GM12878 (cell line): ENCODE measurements at regions not wholly inside any gene's neighbourhood (a gene's known extent, or its start where the extent isn't known, plus 50 kb on each side); places are given as distances from the start of the nearest gene placed in this dataset.

Experiments
- ATAC-seq: fragments of 200-7000 bp; cut with Tn5 transposase; 3 replicates; pipeline ENCODE4 v1.9.1; 2020; ENCODE audit warnings: mild to moderate bottlenecking, moderate library complexity
- BruUV-seq: library from RNA; stranded (reverse); fragments of 400-500 nt; replicated peaks from 2 replicates; lab custom pipeline; 2021; lab: Mats Ljungman, UMichigan
- CTCF ChIA-PET: fragments of 300-600 bp; sonication (Branson Sonifier 250); formaldehyde crosslinking; extraction: SDS; loops from one replicate; lab custom pipeline; 2021; ENCODE audit warnings: inconsistent platforms; lab: Yijun Ruan, JAX
- POLR2A ChIA-PET: fragments of 350-600 bp; formaldehyde crosslinking; extraction: SDS; loops from one replicate; lab custom pipeline; 2021; ENCODE audit warnings: inconsistent platforms; lab: Charles Lee
- RAD21 ChIA-PET: fragments of 300-600 bp; sonication (Branson Sonifier 250); formaldehyde crosslinking; loops from one replicate; lab custom pipeline; 2023; ENCODE audit warnings: antibody characterized with exemption; ENCODE audit not compliant: unreplicated experiment; lab: Charles Lee
- SMC1A ChIA-PET: fragments of 300-600 bp; sonication (Branson Sonifier 250); formaldehyde crosslinking; loops from one replicate; lab custom pipeline; 2023; ENCODE audit not compliant: unreplicated experiment, uncharacterized antibody; lab: Charles Lee
- DNase-seq: peaks from one replicate; pipeline ENCODE4 v3.0.0-alpha.2; 2011; ENCODE audit warnings: low read depth, low spot score
- FAIRE-seq: peaks from 3 replicates; lab custom pipeline; 2011; peaks lifted over from hg19 to GRCh38; lab: Jason Lieb, UNC
- H2AFZ ChIP-seq: 2 replicates; pipeline ENCODE4 v1.6.0; 2011; ENCODE audit warnings: low read depth, low read length, control low read depth; ENCODE audit not compliant: control insufficient read depth
- H3K27ac ChIP-seq: 2 replicates; pipeline ENCODE4 v1.5.1; 2011; ENCODE audit warnings: control low read depth; ENCODE audit not compliant: control insufficient read depth, insufficient read depth
- H3K27me3 ChIP-seq, 2 experiments: replicated peaks in 1 of 2; 2 replicates each; pipeline versions ENCODE4 v1.6.0 to v1.6.1; 2011; ENCODE audit warnings: low read length in 1 of 2; ENCODE audit not compliant: control insufficient read depth in 2 of 2, insufficient read depth in 2 of 2
- H3K36me3 ChIP-seq, 2 experiments: 2 replicates each; pipeline ENCODE4 v1.5.1; 2011; ENCODE audit warnings: low read length in 1 of 2; ENCODE audit not compliant: control insufficient read depth in 2 of 2, insufficient read depth in 2 of 2
- H3K4me1 ChIP-seq: 2 replicates; pipeline ENCODE4 v1.6.1; 2011; ENCODE audit warnings: mild to moderate bottlenecking, low read length, moderate library complexity, mixed read lengths; ENCODE audit not compliant: control insufficient read depth, insufficient read depth
- H3K4me2 ChIP-seq: 2 replicates; pipeline ENCODE4 v1.6.0; 2011; ENCODE audit warnings: control low read depth; ENCODE audit not compliant: control insufficient read depth, insufficient read depth
- H3K4me3 ChIP-seq: fragments of 200-600 bp; sonication (generic); 2 replicates; pipeline ENCODE4 v1.5.1; 2016
- H3K79me2 ChIP-seq: 2 replicates; pipeline ENCODE4 v1.6.0; 2011; ENCODE audit warnings: low read length; ENCODE audit not compliant: control insufficient read depth, insufficient read depth
- H3K9ac ChIP-seq: 2 replicates; pipeline ENCODE4 v1.8.0; 2011; ENCODE audit warnings: low read length, control low read depth, mixed read lengths; ENCODE audit not compliant: control insufficient read depth, insufficient read depth
- H3K9me3 ChIP-seq: replicated peaks from 3 replicates; pipeline ENCODE4 v1.5.1; 2011; ENCODE audit warnings: mild to moderate bottlenecking, low read length; ENCODE audit not compliant: control insufficient read depth, insufficient read depth
- H4K20me1 ChIP-seq: 2 replicates; pipeline ENCODE4 v1.6.0; 2011; ENCODE audit not compliant: control insufficient read depth, insufficient read depth
- ATF2 ChIP-seq: IDR thresholded peaks from 2 replicates; pipeline ENCODE4 v1.6.1; 2012; ENCODE audit warnings: low read length, inconsistent platforms
- CTCF ChIP-seq, 3 experiments: IDR thresholded peaks in 2 of 3; conservative IDR thresholded peaks in 1 of 3; 2 replicates each; pipeline ENCODE4 v1.5.1; 2011; ENCODE audit warnings: low read depth in 3 of 3, low read length in 3 of 3, mild to moderate bottlenecking in 3 of 3, control low read depth in 2 of 3, moderate library complexity in 2 of 3, inconsistent platforms in 1 of 3, mixed read lengths in 1 of 3; ENCODE audit not compliant: control insufficient read depth in 2 of 3, insufficient read depth in 1 of 3; ENCODE audit errors: extremely low read depth in 1 of 3
- HSF1 ChIP-seq: fragments of 150-350 bp; IDR thresholded peaks from 2 replicates; pipeline ENCODE4 v1.6.1; 2014; ENCODE audit warnings: mild to moderate bottlenecking, low read depth, low read length
- IKZF2 ChIP-seq, 2 experiments: fragments of 450-650 bp; IDR thresholded peaks; 2 replicates each; pipeline ENCODE4 v1.6.1; 2017; ENCODE audit warnings: mild to moderate bottlenecking in 2 of 2, moderate library complexity in 2 of 2
- KDM1A ChIP-seq: fragments of 200-600 bp; sonication (generic); IDR thresholded peaks from 2 replicates; pipeline ENCODE4 v1.6.1; 2016; ENCODE audit warnings: borderline replicate concordance
- MEF2B ChIP-seq: fragments of 450-650 bp; IDR thresholded peaks from 2 replicates; pipeline ENCODE4 v1.6.1; 2018; ENCODE audit warnings: mild to moderate bottlenecking, moderate library complexity; ENCODE audit not compliant: partially characterized antibody, poor library complexity, severe bottlenecking
- MXI1 ChIP-seq: fragments of 150-350 bp; IDR thresholded peaks from 2 replicates; pipeline ENCODE4 v1.6.1; 2011; ENCODE audit warnings: low read depth, mild to moderate bottlenecking, inconsistent platforms, low read length, improper control_type of control experiment
- NKRF ChIP-seq: fragments of 450-650 bp; conservative IDR thresholded peaks from 2 replicates; pipeline ENCODE4 v1.6.1; 2017; ENCODE audit warnings: mild to moderate bottlenecking, moderate library complexity
- RCOR1 ChIP-seq: conservative IDR thresholded peaks from 2 replicates; pipeline ENCODE4 v1.6.1; 2012; ENCODE audit warnings: low read depth, low read length, improper control_type of control experiment
- SIX5 ChIP-seq: IDR thresholded peaks from 2 replicates; pipeline ENCODE4 v1.6.1; 2011; ENCODE audit warnings: mild to moderate bottlenecking, low read depth, low read length, moderate library complexity; ENCODE audit not compliant: severe bottlenecking
- SREBF1 ChIP-seq: IDR thresholded peaks from 2 replicates; pipeline ENCODE4 v1.6.1; 2012; ENCODE audit warnings: mild to moderate bottlenecking, low read length
- TAF1 ChIP-seq: IDR thresholded peaks from 2 replicates; pipeline ENCODE4 v1.6.1; 2011; ENCODE audit warnings: mild to moderate bottlenecking, low read depth, low read length, borderline replicate concordance
- ZBTB4 ChIP-seq: fragments of 450-650 bp; formaldehyde crosslinking; IDR thresholded peaks from 2 replicates; pipeline ENCODE4 v1.4.0; 2022; ENCODE audit warnings: mild to moderate bottlenecking, moderate library complexity
- ZNF622 ChIP-seq: fragments of 450-650 bp; IDR thresholded peaks from 2 replicates; pipeline ENCODE4 v1.6.1; 2017; ENCODE audit warnings: mild to moderate bottlenecking, inconsistent platforms
- ZZZ3 ChIP-seq: IDR thresholded peaks from 2 replicates; pipeline ENCODE4 v1.6.1; 2011; ENCODE audit warnings: low read depth; ENCODE audit not compliant: control insufficient read depth, insufficient read length
- WGBS: methylation state at CpG from one replicate; pipeline ENCODE4 v1.1.6; 2016; ENCODE audit warnings: low lambda C conversion rate; ENCODE audit not compliant: insufficient replicate concordance, insufficient coverage; ENCODE audit errors: missing lambda C conversion rate; 5-methylcytosine and 5-hydroxymethylcytosine counted together
- in situ Hi-C: fragments of 300-500 bp; cut with MboI; formaldehyde crosslinking; loops from 9 replicates; pipeline ENCODE4 v1.14.3; 2018; ENCODE audit warnings: mixed read lengths
- intact Hi-C: fragments of 100-400 bp; cut with micrococcal nuclease; formaldehyde crosslinking; loops from one replicate; pipeline ENCODE4 v1.14.2; 2022; ENCODE audit not compliant: unreplicated experiment

- intact Hi-C loops: no loop called here
- in situ Hi-C loops: no loop called here
- Histone ChIP-seq H3K4me2 (no peak overlapping the region), H3K4me3 (no peak overlapping the region), H3K27ac (no peak overlapping the region), H3K9me3 (peaks cover 8% of the 10 kb centered on the region; the same call in 2 of the 3 replicates), H3K27me3 (no peaks in the 10 kb centered on the region; a peak in 1 of 4 replicates), H2AFZ (no peak overlapping the region), H3K9ac (no peak overlapping the region), H3K4me1 (peaks cover 3% of the 10 kb centered on the region; the same call in 1 of the 2 replicates), H3K36me3 (no peaks in the 10 kb centered on the region), H3K79me2 (no peaks in the 10 kb centered on the region), H4K20me1 (no peaks in the 10 kb centered on the region)
- 93% methylated on average over 3 of the region's 3 CpGs for WGBS
- CTCF ChIA-PET: no interaction called here
- RAD21 ChIA-PET: no interaction called here
- no peak for DNase-seq
- POLR2A ChIA-PET: no interaction called here
- SMC1A ChIA-PET: no interaction called here
- BruUV-seq: no TSS peak
- no peak for ATAC-seq
- no peak for FAIRE-seq
- TF ChIP-seq ZZZ3 (no peak), CTCF (IDR thresholded peaks at IDR 0.05 in 2 of 3, conservative IDR thresholded peaks at IDR 0.05 in 1 of 3; ENCODE audit: control insufficient read depth in 2 of 3, extremely low read depth in 1 of 3, insufficient read depth in 1 of 3, low read depth in 3 of 3, low read length in 3 of 3) (no peak), ZBTB4 (CRISPR knock-in tag) (no peak), NKRF (no peak), MXI1 (no peak), SIX5 (no peak), ATF2 (no peak), HSF1 (no peak), RCOR1 (no peak), ZNF622 (no peak), IKZF2 (IDR thresholded peaks at IDR 0.05) (no peak), KDM1A (no peak), SREBF1 (no peak), TAF1 (no peak), MEF2B (no peak)
Observed at GRCh38 chr10:6771331-6771730, 191.3 kb upstream of the PRKCQ start.
